GM12878 (cell line): ENCODE measurements at regions not wholly inside any gene's neighbourhood (a gene's known extent, or its start where the extent isn't known, plus 50 kb on each side); places are given as distances from the start of the nearest gene placed in this dataset.

Experiments
- ATAC-seq: fragments of 200-7000 bp; cut with Tn5 transposase; 3 replicates; pipeline ENCODE4 v1.9.1; 2020; ENCODE audit warnings: mild to moderate bottlenecking, moderate library complexity
- BruUV-seq: library from RNA; stranded (reverse); fragments of 400-500 nt; replicated peaks from 2 replicates; lab custom pipeline; 2021; lab: Mats Ljungman, UMichigan
- CTCF ChIA-PET: fragments of 300-600 bp; sonication (Branson Sonifier 250); formaldehyde crosslinking; extraction: SDS; loops from one replicate; lab custom pipeline; 2021; ENCODE audit warnings: inconsistent platforms; lab: Yijun Ruan, JAX
- POLR2A ChIA-PET: fragments of 350-600 bp; formaldehyde crosslinking; extraction: SDS; loops from one replicate; lab custom pipeline; 2021; ENCODE audit warnings: inconsistent platforms; lab: Charles Lee
- RAD21 ChIA-PET: fragments of 300-600 bp; sonication (Branson Sonifier 250); formaldehyde crosslinking; loops from one replicate; lab custom pipeline; 2023; ENCODE audit warnings: antibody characterized with exemption; ENCODE audit not compliant: unreplicated experiment; lab: Charles Lee
- SMC1A ChIA-PET: fragments of 300-600 bp; sonication (Branson Sonifier 250); formaldehyde crosslinking; loops from one replicate; lab custom pipeline; 2023; ENCODE audit not compliant: unreplicated experiment, uncharacterized antibody; lab: Charles Lee
- DNase-seq: peaks from one replicate; pipeline ENCODE4 v3.0.0-alpha.2; 2011; ENCODE audit warnings: low read depth, low spot score
- FAIRE-seq: peaks from 3 replicates; lab custom pipeline; 2011; peaks lifted over from hg19 to GRCh38; lab: Jason Lieb, UNC
- H2AFZ ChIP-seq: 2 replicates; pipeline ENCODE4 v1.6.0; 2011; ENCODE audit warnings: low read depth, low read length, control low read depth; ENCODE audit not compliant: control insufficient read depth
- H3K27ac ChIP-seq: 2 replicates; pipeline ENCODE4 v1.5.1; 2011; ENCODE audit warnings: control low read depth; ENCODE audit not compliant: control insufficient read depth, insufficient read depth
- H3K27me3 ChIP-seq, 2 experiments: replicated peaks in 1 of 2; 2 replicates each; pipeline versions ENCODE4 v1.6.0 to v1.6.1; 2011; ENCODE audit warnings: low read length in 1 of 2; ENCODE audit not compliant: control insufficient read depth in 2 of 2, insufficient read depth in 2 of 2
- H3K36me3 ChIP-seq, 2 experiments: 2 replicates each; pipeline ENCODE4 v1.5.1; 2011; ENCODE audit warnings: low read length in 1 of 2; ENCODE audit not compliant: control insufficient read depth in 2 of 2, insufficient read depth in 2 of 2
- H3K4me1 ChIP-seq: 2 replicates; pipeline ENCODE4 v1.6.1; 2011; ENCODE audit warnings: mild to moderate bottlenecking, low read length, moderate library complexity, mixed read lengths; ENCODE audit not compliant: control insufficient read depth, insufficient read depth
- H3K4me2 ChIP-seq: 2 replicates; pipeline ENCODE4 v1.6.0; 2011; ENCODE audit warnings: control low read depth; ENCODE audit not compliant: control insufficient read depth, insufficient read depth
- H3K4me3 ChIP-seq: fragments of 200-600 bp; sonication (generic); 2 replicates; pipeline ENCODE4 v1.5.1; 2016
- H3K79me2 ChIP-seq: 2 replicates; pipeline ENCODE4 v1.6.0; 2011; ENCODE audit warnings: low read length; ENCODE audit not compliant: control insufficient read depth, insufficient read depth
- H3K9ac ChIP-seq: 2 replicates; pipeline ENCODE4 v1.8.0; 2011; ENCODE audit warnings: low read length, control low read depth, mixed read lengths; ENCODE audit not compliant: control insufficient read depth, insufficient read depth
- H3K9me3 ChIP-seq: replicated peaks from 3 replicates; pipeline ENCODE4 v1.5.1; 2011; ENCODE audit warnings: mild to moderate bottlenecking, low read length; ENCODE audit not compliant: control insufficient read depth, insufficient read depth
- H4K20me1 ChIP-seq: 2 replicates; pipeline ENCODE4 v1.6.0; 2011; ENCODE audit not compliant: control insufficient read depth, insufficient read depth
- BCL11A ChIP-seq: IDR thresholded peaks from 2 replicates; pipeline ENCODE4 v1.6.1; 2011; ENCODE audit warnings: low read depth, low read length
- BRCA1 ChIP-seq: IDR thresholded peaks from 2 replicates; pipeline ENCODE4 v1.6.1; 2011; ENCODE audit warnings: low read depth, low read length, improper control_type of control experiment
- GABPA ChIP-seq: IDR thresholded peaks from 2 replicates; pipeline ENCODE4 v1.6.1; 2014; ENCODE audit warnings: antibody characterized with exemption, low read depth, mild to moderate bottlenecking, inconsistent platforms
- IKZF1 ChIP-seq: fragments of 450-650 bp; conservative IDR thresholded peaks from 2 replicates; pipeline ENCODE4 v1.6.1; 2017; ENCODE audit warnings: antibody characterized with exemption, mild to moderate bottlenecking
- IKZF2 ChIP-seq, 2 experiments: fragments of 450-650 bp; IDR thresholded peaks; 2 replicates each; pipeline ENCODE4 v1.6.1; 2017; ENCODE audit warnings: mild to moderate bottlenecking in 2 of 2, moderate library complexity in 2 of 2
- JUNB ChIP-seq: IDR thresholded peaks from 2 replicates; pipeline ENCODE4 v1.6.1; 2016; ENCODE audit warnings: antibody characterized with exemption, mild to moderate bottlenecking
- NFIC ChIP-seq: IDR thresholded peaks from 2 replicates; pipeline ENCODE4 v1.6.1; 2012; ENCODE audit warnings: low read depth, mild to moderate bottlenecking, inconsistent platforms, low read length, moderate library complexity
- NKRF ChIP-seq: fragments of 450-650 bp; conservative IDR thresholded peaks from 2 replicates; pipeline ENCODE4 v1.6.1; 2017; ENCODE audit warnings: mild to moderate bottlenecking, moderate library complexity
- POU2F2 ChIP-seq: IDR thresholded peaks from 3 replicates; pipeline ENCODE4 v1.6.1; 2011; ENCODE audit warnings: low read depth, mild to moderate bottlenecking, low read length, borderline replicate concordance
- RELB ChIP-seq: fragments of 450-650 bp; IDR thresholded peaks from 2 replicates; pipeline ENCODE4 v1.6.1; 2017; ENCODE audit warnings: low read depth, mild to moderate bottlenecking, moderate library complexity
- WGBS: methylation state at CpG from one replicate; pipeline ENCODE4 v1.1.6; 2016; ENCODE audit warnings: low lambda C conversion rate; ENCODE audit not compliant: insufficient replicate concordance, insufficient coverage; ENCODE audit errors: missing lambda C conversion rate; 5-methylcytosine and 5-hydroxymethylcytosine counted together
- in situ Hi-C: fragments of 300-500 bp; cut with MboI; formaldehyde crosslinking; loops from 9 replicates; pipeline ENCODE4 v1.14.3; 2018; ENCODE audit warnings: mixed read lengths
- intact Hi-C: fragments of 100-400 bp; cut with micrococcal nuclease; formaldehyde crosslinking; loops from one replicate; pipeline ENCODE4 v1.14.2; 2022; ENCODE audit not compliant: unreplicated experiment
- TF ChIP-seq, protein P1 (sequence below): IDR thresholded peaks from 2 replicates; pipeline ENCODE4 v1.6.1; 2011; ENCODE audit warnings: low read depth, low read length, improper control_type of control experiment, borderline replicate concordance
- TF ChIP-seq, protein P2 (sequence below): fragments of 450-650 bp; IDR thresholded peaks from 2 replicates; pipeline ENCODE4 v1.6.1; 2014; ENCODE audit warnings: mild to moderate bottlenecking
- TF ChIP-seq, protein P3 (sequence below): fragments of 450-650 bp; formaldehyde crosslinking; IDR thresholded peaks from 2 replicates; pipeline ENCODE4 v1.5.0; 2022; ENCODE audit warnings: mild to moderate bottlenecking, missing genetic modification characterization
- TF ChIP-seq, protein P4 (sequence below): IDR thresholded peaks from 2 replicates; pipeline ENCODE4 v1.6.1; 2011; ENCODE audit warnings: borderline replicate concordance, low read depth, mild to moderate bottlenecking, moderate library complexity, low read length; ENCODE audit not compliant: insufficient read depth, poor library complexity, severe bottlenecking

DNA sequence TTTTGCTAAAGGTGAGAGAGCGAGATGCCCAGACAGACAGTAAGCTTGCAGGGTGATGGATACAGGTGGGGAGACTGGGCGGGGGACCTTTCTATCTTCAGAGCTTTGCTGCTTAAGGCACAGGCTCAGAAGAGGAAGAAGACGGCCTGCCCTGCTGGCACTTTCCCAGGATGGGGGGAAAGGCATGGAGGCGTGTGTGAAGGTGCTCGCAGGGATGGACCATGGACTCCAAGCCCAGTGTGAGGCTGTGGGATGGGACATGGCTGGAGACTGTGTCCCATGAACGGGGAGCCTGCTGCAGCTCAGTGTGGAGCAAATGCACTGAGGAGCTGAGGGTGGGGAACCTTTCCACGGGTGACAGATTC, 243.2 kb upstream of the IRX4 start:
- ATAC-seq: no peak
- H3K36me3 ChIP-seq: no peaks in the 10 kb centered on the region

More for the DNA sequence above, 243.2 kb upstream of the IRX4 start:
- no peak for DNase-seq
- ChIA-PET SMC1A (no interaction called here), CTCF (no interaction called here), RAD21 (no interaction called here), POLR2A (no interaction called here)
- no peak for TF ChIP-seq NFIC
- no peak for TF ChIP-seq IKZF2 (IDR thresholded peaks at IDR 0.05)
- TF ChIP-seq, protein P1, sequence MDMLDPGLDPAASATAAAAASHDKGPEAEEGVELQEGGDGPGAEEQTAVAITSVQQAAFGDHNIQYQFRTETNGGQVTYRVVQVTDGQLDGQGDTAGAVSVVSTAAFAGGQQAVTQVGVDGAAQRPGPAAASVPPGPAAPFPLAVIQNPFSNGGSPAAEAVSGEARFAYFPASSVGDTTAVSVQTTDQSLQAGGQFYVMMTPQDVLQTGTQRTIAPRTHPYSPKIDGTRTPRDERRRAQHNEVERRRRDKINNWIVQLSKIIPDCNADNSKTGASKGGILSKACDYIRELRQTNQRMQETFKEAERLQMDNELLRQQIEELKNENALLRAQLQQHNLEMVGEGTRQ: no peak
- TF ChIP-seq NKRF: no peak
- no peak for TF ChIP-seq IKZF1
- TF ChIP-seq BRCA1: no peak
- no peak for TF ChIP-seq JUNB
- TF ChIP-seq POU2F2: no peak
- TF ChIP-seq RELB: no peak
- TF ChIP-seq, protein P2, sequence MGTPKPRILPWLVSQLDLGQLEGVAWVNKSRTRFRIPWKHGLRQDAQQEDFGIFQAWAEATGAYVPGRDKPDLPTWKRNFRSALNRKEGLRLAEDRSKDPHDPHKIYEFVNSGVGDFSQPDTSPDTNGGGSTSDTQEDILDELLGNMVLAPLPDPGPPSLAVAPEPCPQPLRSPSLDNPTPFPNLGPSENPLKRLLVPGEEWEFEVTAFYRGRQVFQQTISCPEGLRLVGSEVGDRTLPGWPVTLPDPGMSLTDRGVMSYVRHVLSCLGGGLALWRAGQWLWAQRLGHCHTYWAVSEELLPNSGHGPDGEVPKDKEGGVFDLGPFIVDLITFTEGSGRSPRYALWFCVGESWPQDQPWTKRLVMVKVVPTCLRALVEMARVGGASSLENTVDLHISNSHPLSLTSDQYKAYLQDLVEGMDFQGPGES: no peak
- no peak for TF ChIP-seq GABPA
- no peak for TF ChIP-seq BCL11A
- TF ChIP-seq, protein P3, sequence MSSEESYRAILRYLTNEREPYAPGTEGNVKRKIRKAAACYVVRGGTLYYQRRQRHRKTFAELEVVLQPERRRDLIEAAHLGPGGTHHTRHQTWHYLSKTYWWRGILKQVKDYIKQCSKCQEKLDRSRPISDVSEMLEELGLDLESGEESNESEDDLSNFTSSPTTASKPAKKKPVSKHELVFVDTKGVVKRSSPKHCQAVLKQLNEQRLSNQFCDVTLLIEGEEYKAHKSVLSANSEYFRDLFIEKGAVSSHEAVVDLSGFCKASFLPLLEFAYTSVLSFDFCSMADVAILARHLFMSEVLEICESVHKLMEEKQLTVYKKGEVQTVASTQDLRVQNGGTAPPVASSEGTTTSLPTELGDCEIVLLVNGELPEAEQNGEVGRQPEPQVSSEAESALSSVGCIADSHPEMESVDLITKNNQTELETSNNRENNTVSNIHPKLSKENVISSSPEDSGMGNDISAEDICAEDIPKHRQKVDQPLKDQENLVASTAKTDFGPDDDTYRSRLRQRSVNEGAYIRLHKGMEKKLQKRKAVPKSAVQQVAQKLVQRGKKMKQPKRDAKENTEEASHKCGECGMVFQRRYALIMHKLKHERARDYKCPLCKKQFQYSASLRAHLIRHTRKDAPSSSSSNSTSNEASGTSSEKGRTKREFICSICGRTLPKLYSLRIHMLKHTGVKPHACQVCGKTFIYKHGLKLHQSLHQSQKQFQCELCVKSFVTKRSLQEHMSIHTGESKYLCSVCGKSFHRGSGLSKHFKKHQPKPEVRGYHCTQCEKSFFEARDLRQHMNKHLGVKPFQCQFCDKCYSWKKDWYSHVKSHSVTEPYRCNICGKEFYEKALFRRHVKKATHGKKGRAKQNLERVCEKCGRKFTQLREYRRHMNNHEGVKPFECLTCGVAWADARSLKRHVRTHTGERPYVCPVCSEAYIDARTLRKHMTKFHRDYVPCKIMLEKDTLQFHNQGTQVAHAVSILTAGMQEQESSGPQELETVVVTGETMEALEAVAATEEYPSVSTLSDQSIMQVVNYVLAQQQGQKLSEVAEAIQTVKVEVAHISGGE (CRISPR knock-in tag): no peak
- TF ChIP-seq, protein P4, sequence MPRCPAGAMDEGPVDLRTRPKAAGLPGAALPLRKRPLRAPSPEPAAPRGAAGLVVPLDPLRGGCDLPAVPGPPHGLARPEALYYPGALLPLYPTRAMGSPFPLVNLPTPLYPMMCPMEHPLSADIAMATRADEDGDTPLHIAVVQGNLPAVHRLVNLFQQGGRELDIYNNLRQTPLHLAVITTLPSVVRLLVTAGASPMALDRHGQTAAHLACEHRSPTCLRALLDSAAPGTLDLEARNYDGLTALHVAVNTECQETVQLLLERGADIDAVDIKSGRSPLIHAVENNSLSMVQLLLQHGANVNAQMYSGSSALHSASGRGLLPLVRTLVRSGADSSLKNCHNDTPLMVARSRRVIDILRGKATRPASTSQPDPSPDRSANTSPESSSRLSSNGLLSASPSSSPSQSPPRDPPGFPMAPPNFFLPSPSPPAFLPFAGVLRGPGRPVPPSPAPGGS: no peak
- Histone ChIP-seq H2AFZ (no peak overlapping the region), H3K27me3 (no peaks in the 10 kb centered on the region), H3K9me3 (no peaks in the 10 kb centered on the region; the same call in 2 of the 3 replicates), H3K79me2 (no peaks in the 10 kb centered on the region), H3K27ac (no peak overlapping the region), H3K4me1 (no peaks in the 10 kb centered on the region), H4K20me1 (no peaks in the 10 kb centered on the region), H3K9ac (no peak overlapping the region), H3K4me3 (no peak overlapping the region), H3K4me2 (no peak overlapping the region)
- 42% methylated on average over 7 of the region's 7 CpGs for WGBS
- in situ Hi-C loops (no loop called here), intact Hi-C loops (no loop called here)
- BruUV-seq: no TSS peak
- FAIRE-seq: no peak
